ENCODE measurements at regions not wholly inside any gene's neighbourhood (a gene's known extent, or its start where the extent isn't known, plus 50 kb on each side); places are given as distances from the start of the nearest gene placed in this dataset.

DNA sequence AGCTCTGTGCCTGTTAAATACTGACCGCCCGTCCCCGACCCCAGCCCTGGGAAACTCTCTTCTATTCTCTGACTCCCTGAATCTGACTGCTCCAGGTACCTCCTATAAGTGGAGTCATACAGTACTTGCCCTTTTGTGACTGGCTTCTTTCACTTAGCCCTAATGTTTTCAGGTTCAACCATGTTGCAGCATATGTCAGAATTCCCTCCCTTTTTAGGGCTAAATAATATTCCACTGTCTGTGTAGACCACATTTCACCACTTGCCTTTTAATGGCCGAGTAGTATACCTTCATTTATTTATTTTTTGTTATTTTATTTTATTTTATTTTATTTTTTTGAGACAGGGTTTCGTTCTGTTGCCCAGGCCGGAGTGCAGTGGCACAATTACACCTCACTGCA, 96.1 kb upstream of the SLC22A11 start:
- Histone ChIP-seq H3K4me1 (ENCODE audit: insufficient read depth) (no peaks in the 10 kb centered on the region), H4K20me1 (ENCODE audit: insufficient read depth) (no peaks in the 10 kb centered on the region), H3K27ac (no peak overlapping the region), H3K36me3 (ENCODE audit: low read depth) (no peaks in the 10 kb centered on the region), H3K4me2 (ENCODE audit: unreplicated experiment) (no peak overlapping the region), H3K4me3 (no peak overlapping the region), H3F3A (ENCODE audit: insufficient read depth) (no peaks in the 10 kb centered on the region), H3K9me2 (ENCODE audit: insufficient read depth) (no peaks in the 10 kb centered on the region), H3K27me3 (replicated peaks; ENCODE audit: insufficient read depth) (peaks cover 24% of the 10 kb centered on the region), H3K79me2 (ENCODE audit: insufficient read depth) (no peaks in the 10 kb centered on the region), H3K9ac (no peak overlapping the region), H3K9me3 (ENCODE audit: low read depth) (no peaks in the 10 kb centered on the region), H2AFZ (no peak overlapping the region)
- 68 to 75% methylated on average over 6 of the region's 6 CpGs for WGBS, 2 experiments (ENCODE audit: low coverage in 1 of 2, low lambda C conversion rate in 2 of 2, missing lambda C conversion rate in 2 of 2)
- no peak for DNase-seq
- in situ Hi-C loops (cut with MboI) = no loop called here
- TF ChIP-seq EZH2 (IDR thresholded peaks at IDR 0.05; ENCODE audit: insufficient read depth, poor library complexity, severe bottlenecking) (no peak), EZH2phosphoT487 (IDR thresholded peaks at IDR 0.05; ENCODE audit: insufficient read depth, low read depth) (no peak)

DNA sequence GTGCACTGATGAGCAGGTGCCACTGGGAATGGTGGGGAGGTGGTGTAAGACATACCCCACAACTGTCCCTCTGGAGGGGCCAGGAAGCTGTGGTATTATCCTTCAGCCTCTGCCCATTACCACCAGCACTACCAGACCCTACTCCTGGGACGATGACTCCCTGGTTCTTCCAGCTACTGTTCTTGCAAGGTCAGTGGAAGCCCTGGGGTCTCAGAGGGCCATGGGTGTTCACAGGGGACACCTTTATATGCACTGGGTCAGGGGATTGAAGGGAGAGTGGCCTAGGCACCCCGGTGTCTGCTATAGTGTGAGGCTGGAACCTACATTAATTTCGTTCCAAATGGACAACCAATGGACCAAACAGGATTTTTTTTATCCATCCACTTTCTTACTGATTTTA, 94.7 kb upstream of the SLC22A11 start:
- Histone ChIP-seq H2AFZ (no peak overlapping the region), H3K4me1 (ENCODE audit: insufficient read depth) (no peaks in the 10 kb centered on the region), H3K9me3 (ENCODE audit: low read depth) (no peaks in the 10 kb centered on the region), H3K36me3 (ENCODE audit: low read depth) (no peaks in the 10 kb centered on the region), H3K79me2 (ENCODE audit: insufficient read depth) (no peaks in the 10 kb centered on the region), H3K4me2 (ENCODE audit: unreplicated experiment) (no peak overlapping the region), H3K4me3 (no peak overlapping the region), H3K9ac (no peak overlapping the region), H3K9me2 (ENCODE audit: insufficient read depth) (no peaks in the 10 kb centered on the region), H4K20me1 (ENCODE audit: insufficient read depth) (no peaks in the 10 kb centered on the region), H3K27me3 (replicated peaks; ENCODE audit: insufficient read depth) (peaks cover 19% of the 10 kb centered on the region), H3F3A (ENCODE audit: insufficient read depth) (no peaks in the 10 kb centered on the region), H3K27ac (no peak overlapping the region)
- no peak for DNase-seq
- in situ Hi-C loops (cut with MboI) = no loop called here
- 32 to 37% methylated on average over 3 of the region's 3 CpGs for WGBS, 2 experiments (ENCODE audit: low coverage in 1 of 2, low lambda C conversion rate in 2 of 2, missing lambda C conversion rate in 2 of 2)
- no peak for TF ChIP-seq EZH2 (IDR thresholded peaks at IDR 0.05; ENCODE audit: insufficient read depth, poor library complexity, severe bottlenecking)
- no peak for TF ChIP-seq EZH2phosphoT487 (IDR thresholded peaks at IDR 0.05; ENCODE audit: insufficient read depth, low read depth)

DNA sequence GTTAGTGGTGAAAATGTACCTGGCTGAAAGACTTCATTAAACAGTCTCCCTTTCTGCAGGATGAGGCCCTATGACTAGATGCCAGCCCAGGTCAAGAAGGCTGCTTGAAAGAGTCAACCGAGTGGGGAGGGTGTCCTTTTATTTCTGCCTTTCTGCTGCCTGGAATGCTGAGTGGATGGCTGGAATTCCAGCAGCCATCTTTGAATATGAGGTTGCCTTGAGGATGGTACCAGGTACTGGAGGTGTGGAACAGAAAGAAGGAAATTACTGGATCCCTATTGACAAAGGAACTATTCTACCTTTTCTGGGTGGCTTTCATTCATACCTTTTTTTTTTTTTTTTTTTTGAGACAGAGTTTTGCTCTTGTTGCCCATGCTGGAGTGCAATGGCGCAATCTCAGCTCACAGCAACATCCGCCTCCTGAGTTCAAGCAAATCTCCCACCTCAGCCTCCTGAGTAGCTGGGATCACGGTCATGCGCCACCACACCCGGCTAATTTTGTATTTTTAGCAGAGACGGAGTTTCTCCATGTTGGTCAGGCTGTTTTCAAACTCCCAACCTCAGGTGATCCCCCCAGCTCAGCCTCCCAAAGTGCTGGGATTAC, 89.5 kb upstream of the SLC22A11 start:
- H2AFZ ChIP-seq = no peak overlapping the region
- H3K36me3 ChIP-seq (ENCODE audit: low read depth) = no peaks in the 10 kb centered on the region
- no peak overlapping the region for H3K4me2 ChIP-seq (ENCODE audit: unreplicated experiment)
- H3K9me2 ChIP-seq (ENCODE audit: insufficient read depth) = no peaks in the 10 kb centered on the region
- no peak overlapping the region for H3K27ac ChIP-seq
- H3K79me2 ChIP-seq (ENCODE audit: insufficient read depth) = no peaks in the 10 kb centered on the region
- H3K9me3 ChIP-seq (ENCODE audit: low read depth) = no peaks in the 10 kb centered on the region
- no peak for DNase-seq
- no peaks in the 10 kb centered on the region for H3K4me1 ChIP-seq (ENCODE audit: insufficient read depth)
- no peak overlapping the region for H3K4me3 ChIP-seq
- H3F3A ChIP-seq (ENCODE audit: insufficient read depth) = no peaks in the 10 kb centered on the region
- WGBS, 2 experiments (ENCODE audit: low coverage in 1 of 2, low lambda C conversion rate in 2 of 2, missing lambda C conversion rate in 2 of 2) = 67 to 70% methylated on average over 7 of the region's 7 CpGs
- H3K27me3 ChIP-seq (replicated peaks; ENCODE audit: insufficient read depth) = peaks cover 34% of the 10 kb centered on the region
- H4K20me1 ChIP-seq (ENCODE audit: insufficient read depth) = no peaks in the 10 kb centered on the region
- TF ChIP-seq EZH2phosphoT487 (IDR thresholded peaks at IDR 0.05; ENCODE audit: insufficient read depth, low read depth) (no peak), EZH2 (IDR thresholded peaks at IDR 0.05; ENCODE audit: insufficient read depth, poor library complexity, severe bottlenecking) (no peak)
- H3K9ac ChIP-seq = no peak overlapping the region
- in situ Hi-C loops (cut with MboI) = no loop called here

DNA sequence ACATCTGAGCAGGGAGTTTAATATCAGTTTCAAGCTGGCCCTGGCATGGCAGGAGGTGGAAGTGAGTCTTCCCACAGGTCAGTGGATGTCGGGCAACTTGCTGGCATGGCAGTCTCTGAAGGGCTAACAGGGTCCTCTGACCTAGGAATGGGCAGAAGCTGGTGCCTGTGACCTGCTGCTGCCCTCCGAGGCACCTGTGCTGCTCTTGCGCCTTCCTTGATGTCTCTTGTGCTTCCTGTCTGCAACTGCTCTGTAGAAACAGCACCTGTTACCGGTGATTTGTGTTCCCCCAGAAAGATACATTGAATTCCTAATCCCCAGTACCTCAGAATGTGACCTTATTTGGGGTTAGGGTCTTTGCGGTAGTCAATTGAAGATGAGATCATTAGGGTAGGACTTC, 86.5 kb upstream of the SLC22A11 start:
- in situ Hi-C loops (cut with MboI) = no loop called here
- Histone ChIP-seq H3K4me2 (ENCODE audit: unreplicated experiment) (no peak overlapping the region), H3K27me3 (replicated peaks; ENCODE audit: insufficient read depth) (peaks cover 42% of the 10 kb centered on the region), H3K79me2 (ENCODE audit: insufficient read depth) (no peaks in the 10 kb centered on the region), H3F3A (ENCODE audit: insufficient read depth) (no peaks in the 10 kb centered on the region), H3K27ac (no peak overlapping the region), H3K9ac (no peak overlapping the region), H3K4me3 (no peak overlapping the region), H3K36me3 (ENCODE audit: low read depth) (no peaks in the 10 kb centered on the region), H2AFZ (no peak overlapping the region), H3K9me2 (ENCODE audit: insufficient read depth) (no peaks in the 10 kb centered on the region), H3K4me1 (ENCODE audit: insufficient read depth) (no peaks in the 10 kb centered on the region), H4K20me1 (ENCODE audit: insufficient read depth) (no peaks in the 10 kb centered on the region), H3K9me3 (ENCODE audit: low read depth) (no peaks in the 10 kb centered on the region)
- TF ChIP-seq EZH2 (IDR thresholded peaks at IDR 0.05; ENCODE audit: insufficient read depth, poor library complexity, severe bottlenecking) (no peak), EZH2phosphoT487 (IDR thresholded peaks at IDR 0.05; ENCODE audit: insufficient read depth, low read depth) (no peak)
- 54 to 61% methylated on average over 5 of the region's 5 CpGs for WGBS, 2 experiments (ENCODE audit: low coverage in 1 of 2, low lambda C conversion rate in 2 of 2, missing lambda C conversion rate in 2 of 2)
- DNase-seq = no peak
